ENCODE measurements at regions not wholly inside any gene's neighbourhood (a gene's known extent, or its start where the extent isn't known, plus 50 kb on each side); places are given as distances from the start of the nearest gene placed in this dataset.
A peak's percentile ranks its signal among the peaks of the same experiment; 100 is the strongest.

- DNase-seq (ENCODE audit: low spot score), result no peak
These were observed 202.4 kb downstream of the INSIG2 start for GRCh38 chr2:118290411-118291250.

- no peak for DNase-seq (ENCODE audit: low spot score)
These were observed 190.7 kb downstream of the INSIG2 start for GRCh38 chr2:118279005-118279404.

GRCh38 chr2:118278046-118278445 lies 189.8 kb downstream of the INSIG2 start:
- no peak for DNase-seq (ENCODE audit: low spot score)

GRCh38 chr2:118274841-118275510 lies 186.7 kb downstream of the INSIG2 start:
- no peak for DNase-seq (ENCODE audit: low spot score)

- DNase-seq (ENCODE audit: low spot score), result no peak
These were observed 184.1 kb downstream of the INSIG2 start for GRCh38 chr2:118272391-118272790.

- DNase-seq (ENCODE audit: low spot score), result no peak
These were observed 181.3 kb downstream of the INSIG2 start for GRCh38 chr2:118269408-118270051.

GRCh38 chr2:118268268-118268667 lies 180.0 kb downstream of the INSIG2 start:
- no peak for DNase-seq (ENCODE audit: low spot score)

GRCh38 chr2:118265873-118266455 lies 177.7 kb downstream of the INSIG2 start:
- no peak for DNase-seq (ENCODE audit: low spot score)

GRCh38 chr2:118264232-118264990 lies 176.1 kb downstream of the INSIG2 start:
- DNase-seq (ENCODE audit: low spot score), result peak; percentile 51

GRCh38 chr2:118257696-118258095 lies 169.4 kb downstream of the INSIG2 start:
- no peak for DNase-seq (ENCODE audit: low spot score)

- DNase-seq (ENCODE audit: low spot score), result no peak
These were observed 167.6 kb downstream of the INSIG2 start for GRCh38 chr2:118255771-118256372.

GRCh38 chr2:118255301-118255700 lies 167.0 kb downstream of the INSIG2 start:
- no peak for DNase-seq (ENCODE audit: low spot score)

- DNase-seq (ENCODE audit: low spot score), result no peak
These were observed 165.8 kb downstream of the INSIG2 start for GRCh38 chr2:118254116-118254515.

GRCh38 chr2:118251427-118251826 lies 163.2 kb downstream of the INSIG2 start:
- DNase-seq (ENCODE audit: low spot score), result no peak

GRCh38 chr2:118250463-118250862 lies 162.2 kb downstream of the INSIG2 start:
- no peak for DNase-seq (ENCODE audit: low spot score)

- peak; percentile 16 for DNase-seq (ENCODE audit: low spot score)
These were observed 161.7 kb downstream of the INSIG2 start for GRCh38 chr2:118250001-118250400.

- DNase-seq (ENCODE audit: low spot score), result peak; percentile 66
These were observed 161.3 kb downstream of the INSIG2 start for GRCh38 chr2:118249531-118249930.

GRCh38 chr2:118246726-118247125 lies 158.5 kb downstream of the INSIG2 start:
- DNase-seq (ENCODE audit: low spot score), result peak; percentile 35

- DNase-seq (ENCODE audit: low spot score), result no peak
These were observed 157.8 kb downstream of the INSIG2 start for GRCh38 chr2:118246079-118246478.

GRCh38 chr2:118244686-118245085 lies 156.4 kb downstream of the INSIG2 start:
- DNase-seq (ENCODE audit: low spot score), result no peak

- DNase-seq (ENCODE audit: low spot score), result no peak
These were observed 154.8 kb downstream of the INSIG2 start for GRCh38 chr2:118243031-118243430.

Data from H4 (cell line).